HCT116 (cell line): ENCODE measurements at regions not wholly inside any gene's neighbourhood (a gene's known extent, or its start where the extent isn't known, plus 50 kb on each side); places are given as distances from the start of the nearest gene placed in this dataset.

Experiments
- ATAC-seq: fragments of 200-7000 bp; cut with Tn5 transposase; 2 replicates; pipeline ENCODE4 v1.9.1; 2020; ENCODE audit warnings: mild to moderate bottlenecking, moderate library complexity
- BruUV-seq: library from RNA; stranded (reverse); fragments of 400-500 nt; replicated peaks from 2 replicates; lab custom pipeline; 2021; lab: Mats Ljungman, UMichigan
- CTCF ChIA-PET: fragments of 300-600 bp; sonication (Branson Sonifier 250); formaldehyde crosslinking; loops from one replicate; lab custom pipeline; 2021; ENCODE audit warnings: antibody characterized with exemption; lab: Charles Lee
- POLR2A ChIA-PET: fragments of 300-600, 350-600 bp; sonication (Branson Sonifier 250); formaldehyde crosslinking; loops from one replicate; lab custom pipeline; 2021; ENCODE audit warnings: antibody characterized with exemption; lab: Charles Lee
- RAD21 ChIA-PET, 2 experiments: fragments of 300-600 bp; sonication (Branson Sonifier 250); formaldehyde crosslinking; loops; one replicate each; lab custom pipeline; 2023; ENCODE audit warnings: low total read pairs in 2 of 2; ENCODE audit not compliant: uncharacterized antibody in 2 of 2, unreplicated experiment in 2 of 2, low non-redundant PET in 1 of 2; lab: Charles Lee
- DNase-seq: peaks from one replicate; pipeline ENCODE4 v3.0.0-alpha.2; 2010; ENCODE audit warnings: low read depth, low spot score
- H2AFZ ChIP-seq: fragments of 200-600 bp; shearing (Covaris generic), sonication (generic); 2 replicates; pipeline ENCODE4 v1.6.1; 2017; ENCODE audit warnings: low read depth, mixed run types, mixed read lengths, antibody characterized with exemption, low read length; ENCODE audit not compliant: poor library complexity, severe bottlenecking
- H3K27ac ChIP-seq: 2 replicates; pipeline ENCODE4 v1.5.1; 2012; ENCODE audit warnings: low read depth, low read length
- H3K27me3 ChIP-seq: fragments of 200-600 bp; sonication (generic); 2 replicates; pipeline ENCODE4 v1.6.1; 2016; ENCODE audit warnings: mixed run types, low read length, mixed read lengths; ENCODE audit not compliant: insufficient read depth
- H3K36me3 ChIP-seq, 2 experiments: fragments of 200-500 bp in 1 of 2; fragments of 200-600 bp in 1 of 2; sonication (Bioruptor generic) in 1 of 2; sonication (generic) in 1 of 2; 2 replicates each; pipeline versions ENCODE4 v1.5.1 to v1.6.1; 2014 to 2016; ENCODE audit warnings: low read length in 2 of 2, inconsistent platforms in 1 of 2, mixed read lengths in 1 of 2, mixed run types in 1 of 2; ENCODE audit not compliant: insufficient read depth in 2 of 2, control insufficient read depth in 1 of 2
- H3K4me1 ChIP-seq, 2 experiments: fragments of 200-600 bp in 1 of 2; sonication (generic) in 1 of 2; 2 replicates each; pipeline versions ENCODE4 v1.5.1 to v1.6.1; 2012 to 2017; ENCODE audit warnings: low read length in 2 of 2, inconsistent platforms in 1 of 2, mild to moderate bottlenecking in 1 of 2, mixed read lengths in 1 of 2, mixed run types in 1 of 2, moderate library complexity in 1 of 2; ENCODE audit not compliant: insufficient read depth in 2 of 2, control insufficient read depth in 1 of 2
- H3K4me2 ChIP-seq: fragments of 200-600 bp; sonication (generic); 2 replicates; pipeline ENCODE4 v1.6.1; 2017; ENCODE audit warnings: mixed run types, low read length, mixed read lengths
- H3K4me3 ChIP-seq, 2 experiments: fragments of 200-600 bp in 1 of 2; sonication (generic) in 1 of 2; replicated peaks in 1 of 2; 2 replicates each; pipeline ENCODE4 v1.5.1; 2011 to 2016; ENCODE audit warnings: low read length in 2 of 2, control low read depth in 1 of 2, low read depth in 1 of 2, mild to moderate bottlenecking in 1 of 2, mixed read lengths in 1 of 2, mixed run types in 1 of 2
- H3K79me2 ChIP-seq: fragments of 200-600 bp; sonication (generic); 2 replicates; pipeline ENCODE4 v1.6.1; 2017; ENCODE audit warnings: mild to moderate bottlenecking, mixed run types, low read length, moderate library complexity, mixed read lengths; ENCODE audit not compliant: insufficient read depth
- H3K9ac ChIP-seq: fragments of 200-600 bp; sonication (generic); 2 replicates; pipeline ENCODE4 v1.6.1; 2016; ENCODE audit warnings: low read length, mixed read lengths
- H3K9me2 ChIP-seq: fragments of 200-600 bp; sonication (generic), shearing (Covaris generic); 2 replicates; pipeline ENCODE4 v1.6.1; 2017; ENCODE audit warnings: mixed run types, mild to moderate bottlenecking, moderate library complexity; ENCODE audit not compliant: insufficient read depth
- H3K9me3 ChIP-seq, 2 experiments: fragments of 200-500 bp in 1 of 2; fragments of 200-600 bp in 1 of 2; sonication (Bioruptor generic) in 1 of 2; sonication (generic) in 1 of 2; 2 replicates each; pipeline ENCODE4 v1.6.1; 2014 to 2017; ENCODE audit warnings: low read length in 2 of 2, mixed read lengths in 2 of 2, inconsistent platforms in 1 of 2, low read depth in 1 of 2, mild to moderate bottlenecking in 1 of 2, mixed run types in 1 of 2, moderate library complexity in 1 of 2; ENCODE audit not compliant: control insufficient read depth in 1 of 2, insufficient read depth in 1 of 2
- H4K20me1 ChIP-seq: fragments of 200-600 bp; sonication (generic), shearing (Covaris generic); 2 replicates; pipeline ENCODE4 v1.6.1; 2017; ENCODE audit warnings: mixed run types, mild to moderate bottlenecking, moderate library complexity; ENCODE audit not compliant: insufficient read depth
- ELF1 ChIP-seq: IDR thresholded peaks from 2 replicates; pipeline ENCODE4 v1.6.1; 2012; ENCODE audit warnings: low read depth, borderline replicate concordance
- EZH2 ChIP-seq: fragments of 200-600 bp; sonication (generic); IDR thresholded peaks from 2 replicates; pipeline ENCODE4 v1.6.1; 2017; ENCODE audit warnings: antibody characterized with exemption, mixed run types
- EZH2phosphoT487 ChIP-seq: fragments of 200-600 bp; IDR thresholded peaks from 2 replicates; pipeline ENCODE4 v1.6.1; 2018; ENCODE audit warnings: antibody characterized with exemption, borderline replicate concordance
- FOSL1 ChIP-seq: IDR thresholded peaks from 2 replicates; pipeline ENCODE4 v1.6.1; 2012; ENCODE audit warnings: low read depth
- JUND ChIP-seq: IDR thresholded peaks from 2 replicates; pipeline ENCODE4 v1.6.1; 2012
- POLR2A ChIP-seq: IDR thresholded peaks from 2 replicates; pipeline ENCODE4 v1.7.0; 2011; ENCODE audit warnings: borderline replicate concordance; ENCODE audit not compliant: insufficient read depth, insufficient read length; ENCODE audit errors: extremely low read depth
- POLR2AphosphoS5 ChIP-seq: IDR thresholded peaks from 2 replicates; pipeline ENCODE4 v1.6.1; 2011; ENCODE audit warnings: mild to moderate bottlenecking, low read depth, low read length, moderate library complexity
- RAD21 ChIP-seq: IDR thresholded peaks from 2 replicates; pipeline ENCODE4 v1.6.1; 2012; ENCODE audit warnings: low read depth, mild to moderate bottlenecking
- SIN3A ChIP-seq: IDR thresholded peaks from 2 replicates; pipeline ENCODE4 v1.6.1; 2012; ENCODE audit warnings: low read depth
- SP1 ChIP-seq: IDR thresholded peaks from 2 replicates; pipeline ENCODE4 v1.6.1; 2012; ENCODE audit warnings: low read depth
- SRF ChIP-seq: IDR thresholded peaks from 2 replicates; pipeline ENCODE4 v1.6.1; 2012; ENCODE audit warnings: low read depth
- TCF7L2 ChIP-seq: IDR thresholded peaks from 2 replicates; pipeline ENCODE4 v1.7.0; 2011; ENCODE audit warnings: borderline replicate concordance, inconsistent platforms; ENCODE audit not compliant: insufficient read depth, insufficient read length; ENCODE audit errors: extremely low read depth
- YY1 ChIP-seq: IDR thresholded peaks from 2 replicates; pipeline ENCODE4 v1.6.1; 2011; ENCODE audit warnings: low read length, low read depth, moderate library complexity, mild to moderate bottlenecking; ENCODE audit not compliant: insufficient replicate concordance; ENCODE audit errors: extremely low read depth
- intact Hi-C: fragments of 100-400 bp; cut with micrococcal nuclease; formaldehyde crosslinking; loops from 2 replicates; pipeline ENCODE4 v1.10.0; 2022
- TF ChIP-seq, protein P1 (sequence below): IDR thresholded peaks from 2 replicates; pipeline ENCODE4 v1.6.1; 2012
- TF ChIP-seq, protein P2 (sequence below): IDR thresholded peaks from 2 replicates; pipeline ENCODE4 v1.6.1; 2012
- TF ChIP-seq, protein P3 (sequence below), 3 experiments: fragments of 200-600 bp in 1 of 3; sonication (generic) in 1 of 3; IDR thresholded peaks in 2 of 3; conservative IDR thresholded peaks in 1 of 3; 2 replicates each; pipeline ENCODE4 v1.5.1; 2012 to 2017; ENCODE audit warnings: low read depth in 2 of 3, low read length in 2 of 3, antibody characterized with exemption in 1 of 3, borderline replicate concordance in 1 of 3, control low read depth in 1 of 3, mild to moderate bottlenecking in 1 of 3, mixed read lengths in 1 of 3, mixed run types in 1 of 3, moderate library complexity in 1 of 3; ENCODE audit not compliant: insufficient read depth in 1 of 3
- TF ChIP-seq, protein P4 (sequence below): IDR thresholded peaks from 2 replicates; pipeline ENCODE4 v1.6.1; 2012; ENCODE audit warnings: low read depth

GRCh38 chrX:82626978-82627377, 881.1 kb upstream of the POU3F4 start:
- Histone ChIP-seq H3K9me2 (no peaks in the 10 kb centered on the region), H3K4me2 (no peak overlapping the region), H3K79me2 (no peaks in the 10 kb centered on the region), H2AFZ (no peak overlapping the region), H3K27me3 (no peaks in the 10 kb centered on the region), H3K4me3 (no peak overlapping the region), H3K4me1 (no peaks in the 10 kb centered on the region), H3K36me3 (no peaks in the 10 kb centered on the region), H4K20me1 (no peaks in the 10 kb centered on the region), H3K27ac (no peak overlapping the region), H3K9me3 (no peaks in the 10 kb centered on the region), H3K9ac (no peak overlapping the region)
- ATAC-seq (no peak), DNase-seq (no peak)
- no peak for TF ChIP-seq EZH2
- no peak for TF ChIP-seq YY1
- no peak for TF ChIP-seq EZH2phosphoT487
- TF ChIP-seq SP1: no peak
- TF ChIP-seq RAD21: no peak
- no peak for TF ChIP-seq TCF7L2
- no peak for TF ChIP-seq SIN3A
- TF ChIP-seq, protein P1, sequence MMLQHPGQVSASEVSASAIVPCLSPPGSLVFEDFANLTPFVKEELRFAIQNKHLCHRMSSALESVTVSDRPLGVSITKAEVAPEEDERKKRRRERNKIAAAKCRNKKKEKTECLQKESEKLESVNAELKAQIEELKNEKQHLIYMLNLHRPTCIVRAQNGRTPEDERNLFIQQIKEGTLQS: no peak
- no peak for TF ChIP-seq JUND
- no peak for TF ChIP-seq POLR2A
- TF ChIP-seq ELF1: no peak
- no peak for TF ChIP-seq FOSL1
- TF ChIP-seq, protein P2, sequence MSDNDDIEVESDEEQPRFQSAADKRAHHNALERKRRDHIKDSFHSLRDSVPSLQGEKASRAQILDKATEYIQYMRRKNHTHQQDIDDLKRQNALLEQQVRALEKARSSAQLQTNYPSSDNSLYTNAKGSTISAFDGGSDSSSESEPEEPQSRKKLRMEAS: no peak
- TF ChIP-seq, protein P3, sequence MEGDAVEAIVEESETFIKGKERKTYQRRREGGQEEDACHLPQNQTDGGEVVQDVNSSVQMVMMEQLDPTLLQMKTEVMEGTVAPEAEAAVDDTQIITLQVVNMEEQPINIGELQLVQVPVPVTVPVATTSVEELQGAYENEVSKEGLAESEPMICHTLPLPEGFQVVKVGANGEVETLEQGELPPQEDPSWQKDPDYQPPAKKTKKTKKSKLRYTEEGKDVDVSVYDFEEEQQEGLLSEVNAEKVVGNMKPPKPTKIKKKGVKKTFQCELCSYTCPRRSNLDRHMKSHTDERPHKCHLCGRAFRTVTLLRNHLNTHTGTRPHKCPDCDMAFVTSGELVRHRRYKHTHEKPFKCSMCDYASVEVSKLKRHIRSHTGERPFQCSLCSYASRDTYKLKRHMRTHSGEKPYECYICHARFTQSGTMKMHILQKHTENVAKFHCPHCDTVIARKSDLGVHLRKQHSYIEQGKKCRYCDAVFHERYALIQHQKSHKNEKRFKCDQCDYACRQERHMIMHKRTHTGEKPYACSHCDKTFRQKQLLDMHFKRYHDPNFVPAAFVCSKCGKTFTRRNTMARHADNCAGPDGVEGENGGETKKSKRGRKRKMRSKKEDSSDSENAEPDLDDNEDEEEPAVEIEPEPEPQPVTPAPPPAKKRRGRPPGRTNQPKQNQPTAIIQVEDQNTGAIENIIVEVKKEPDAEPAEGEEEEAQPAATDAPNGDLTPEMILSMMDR (IDR thresholded peaks at IDR 0.05 in 2 of 3, conservative IDR thresholded peaks at IDR 0.05 in 1 of 3; ENCODE audit: borderline replicate concordance in 1 of 3, insufficient read depth in 1 of 3, low read depth in 2 of 3, low read length in 2 of 3): no peak
- TF ChIP-seq SRF: no peak
- TF ChIP-seq, protein P4, sequence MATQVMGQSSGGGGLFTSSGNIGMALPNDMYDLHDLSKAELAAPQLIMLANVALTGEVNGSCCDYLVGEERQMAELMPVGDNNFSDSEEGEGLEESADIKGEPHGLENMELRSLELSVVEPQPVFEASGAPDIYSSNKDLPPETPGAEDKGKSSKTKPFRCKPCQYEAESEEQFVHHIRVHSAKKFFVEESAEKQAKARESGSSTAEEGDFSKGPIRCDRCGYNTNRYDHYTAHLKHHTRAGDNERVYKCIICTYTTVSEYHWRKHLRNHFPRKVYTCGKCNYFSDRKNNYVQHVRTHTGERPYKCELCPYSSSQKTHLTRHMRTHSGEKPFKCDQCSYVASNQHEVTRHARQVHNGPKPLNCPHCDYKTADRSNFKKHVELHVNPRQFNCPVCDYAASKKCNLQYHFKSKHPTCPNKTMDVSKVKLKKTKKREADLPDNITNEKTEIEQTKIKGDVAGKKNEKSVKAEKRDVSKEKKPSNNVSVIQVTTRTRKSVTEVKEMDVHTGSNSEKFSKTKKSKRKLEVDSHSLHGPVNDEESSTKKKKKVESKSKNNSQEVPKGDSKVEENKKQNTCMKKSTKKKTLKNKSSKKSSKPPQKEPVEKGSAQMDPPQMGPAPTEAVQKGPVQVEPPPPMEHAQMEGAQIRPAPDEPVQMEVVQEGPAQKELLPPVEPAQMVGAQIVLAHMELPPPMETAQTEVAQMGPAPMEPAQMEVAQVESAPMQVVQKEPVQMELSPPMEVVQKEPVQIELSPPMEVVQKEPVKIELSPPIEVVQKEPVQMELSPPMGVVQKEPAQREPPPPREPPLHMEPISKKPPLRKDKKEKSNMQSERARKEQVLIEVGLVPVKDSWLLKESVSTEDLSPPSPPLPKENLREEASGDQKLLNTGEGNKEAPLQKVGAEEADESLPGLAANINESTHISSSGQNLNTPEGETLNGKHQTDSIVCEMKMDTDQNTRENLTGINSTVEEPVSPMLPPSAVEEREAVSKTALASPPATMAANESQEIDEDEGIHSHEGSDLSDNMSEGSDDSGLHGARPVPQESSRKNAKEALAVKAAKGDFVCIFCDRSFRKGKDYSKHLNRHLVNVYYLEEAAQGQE: no peak
- no peak for TF ChIP-seq POLR2AphosphoS5
- intact Hi-C loops: no loop called here
- POLR2A ChIA-PET: no interaction called here
- no TSS peak for BruUV-seq
- CTCF ChIA-PET: no interaction called here
- RAD21 ChIA-PET: no interaction called here
